Iris pigment epithelial cell (primary cell): ENCODE measurements at regions not wholly inside any gene's neighbourhood (a gene's known extent, or its start where the extent isn't known, plus 50 kb on each side); places are given as distances from the start of the nearest gene placed in this dataset.
"Not testable (repeated sequence)": the region's sequence is repeated elsewhere in the genome, so short reads cannot be mapped to it uniquely, and the experiment has no call there.

ENCODE experiments used
- DNase-seq: peaks from one replicate; pipeline ENCODE4 v3.0.0-alpha.2; 2011; ENCODE audit warnings: low read depth

DNA sequence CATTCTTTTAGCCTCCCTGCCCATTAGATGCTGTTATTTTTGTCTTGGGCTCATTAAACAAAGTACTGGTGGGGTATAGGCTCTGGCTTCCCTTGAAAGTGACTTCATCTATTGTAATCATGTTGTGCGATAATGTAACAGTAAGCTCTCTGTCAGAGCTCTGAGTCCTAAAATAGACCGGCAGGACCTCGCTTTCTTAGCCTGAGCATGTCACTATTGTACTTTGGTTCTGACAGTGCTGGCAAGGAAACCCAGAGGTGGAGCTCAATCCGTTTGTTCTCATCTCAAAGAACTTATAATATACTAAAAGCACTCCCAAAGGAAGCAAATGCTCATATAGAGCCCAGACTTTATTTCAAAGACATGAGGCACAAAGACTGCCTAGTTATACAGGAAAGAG lies 339.1 kb upstream of the CCNH start:
- no peak for DNase-seq

DNA sequence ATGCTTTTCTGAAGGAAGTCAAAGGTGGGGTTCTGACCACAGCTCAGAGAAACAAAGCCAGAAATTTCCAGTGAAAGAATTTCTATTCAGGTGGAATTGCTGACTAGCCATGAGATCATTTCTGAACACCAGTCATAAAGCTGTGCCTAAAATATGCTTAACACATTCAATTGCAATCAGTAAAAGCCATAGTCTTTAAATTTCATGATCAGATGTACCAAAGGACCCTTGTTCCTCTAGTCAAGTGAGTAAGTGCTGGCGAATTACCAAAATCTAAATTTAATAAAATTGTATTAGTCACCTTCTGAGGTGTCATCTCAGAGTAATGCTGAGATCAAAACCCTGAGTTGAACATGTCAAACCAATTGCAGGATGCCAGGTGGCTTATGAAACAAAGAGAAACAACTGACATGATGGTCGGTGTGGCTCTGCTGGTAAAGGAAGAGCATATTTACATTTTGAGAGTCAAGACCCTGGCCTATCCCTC lies 334.2 kb upstream of the CCNH start:
- peak; percentile 6 for DNase-seq

DNA sequence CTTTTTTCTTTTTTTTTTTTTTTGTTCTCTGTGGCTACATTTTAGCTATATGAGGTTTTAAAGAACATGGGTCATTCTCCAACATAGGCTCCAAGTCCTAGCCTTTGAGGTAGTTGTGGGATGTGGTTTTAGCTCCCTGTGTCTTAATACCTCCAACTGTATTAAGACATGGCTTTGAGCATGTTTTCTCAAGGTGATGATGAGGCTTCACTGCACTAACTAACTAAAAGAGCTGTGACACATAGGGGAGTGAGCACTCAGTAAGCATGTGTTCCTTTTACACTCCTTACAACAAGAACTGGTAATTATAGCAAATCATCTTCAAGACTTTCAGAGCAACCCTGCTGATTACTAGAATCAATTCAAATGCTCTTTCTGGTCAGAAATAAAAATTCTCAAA lies 333.6 kb upstream of the CCNH start:
- DNase-seq, result no peak

DNA sequence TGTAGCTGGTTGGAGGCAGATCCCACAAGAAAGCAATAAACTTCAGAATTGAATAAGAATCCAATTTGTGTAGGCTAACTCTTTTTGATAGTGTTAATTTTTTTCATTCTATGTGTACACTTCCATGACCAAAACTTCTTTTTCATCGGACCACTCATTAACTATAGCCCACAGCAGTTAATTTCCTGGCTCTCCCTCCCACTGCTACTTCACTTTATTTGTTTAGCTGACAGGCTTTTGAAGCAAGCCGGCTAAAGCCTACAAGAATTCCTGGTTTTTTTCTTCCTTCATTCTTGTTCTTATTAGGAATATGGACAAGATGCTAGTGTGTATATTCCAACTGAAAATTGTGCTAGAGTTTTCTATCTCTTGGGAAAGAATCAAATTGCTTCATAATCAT lies 329.2 kb upstream of the CCNH start:
- no peak for DNase-seq

DNA sequence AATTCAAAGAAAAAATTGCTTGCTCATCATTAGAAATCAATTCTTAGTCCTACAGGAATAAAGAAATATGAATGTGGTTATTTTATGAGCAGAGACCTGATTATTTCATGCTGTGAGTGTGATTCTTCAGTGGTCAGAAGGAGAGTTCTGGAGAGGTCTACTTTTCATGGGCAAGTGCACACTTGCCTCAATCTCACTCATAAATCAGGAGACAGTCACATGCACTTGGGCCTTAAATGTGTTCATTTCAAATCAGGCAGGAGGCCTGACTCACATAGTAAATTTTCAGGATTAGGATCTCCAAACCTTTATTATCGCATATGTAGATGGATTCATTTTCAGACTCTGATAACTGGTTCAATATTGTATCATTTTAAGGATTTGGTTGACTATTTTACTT lies 323.2 kb upstream of the CCNH start:
- no peak for DNase-seq

DNA sequence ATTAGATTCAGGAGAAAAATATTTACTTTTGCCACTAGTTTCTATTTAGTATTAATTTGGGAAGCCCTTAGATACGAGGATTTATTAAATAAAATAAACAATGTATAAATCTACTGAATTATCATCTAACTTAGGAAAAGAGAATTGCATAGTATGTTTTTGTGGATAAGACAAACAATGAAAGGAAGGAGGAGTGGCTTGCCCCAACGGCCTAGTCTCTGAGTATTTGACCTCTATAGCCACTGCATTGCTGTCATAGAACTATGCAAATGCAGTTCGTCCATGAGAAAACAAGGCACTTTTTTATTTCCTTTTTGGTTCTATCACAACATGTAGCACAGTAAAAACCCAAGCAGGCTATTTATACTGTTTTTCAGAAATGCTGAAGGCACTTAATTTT lies 321.2 kb upstream of the CCNH start:
- DNase-seq, result no peak

DNA sequence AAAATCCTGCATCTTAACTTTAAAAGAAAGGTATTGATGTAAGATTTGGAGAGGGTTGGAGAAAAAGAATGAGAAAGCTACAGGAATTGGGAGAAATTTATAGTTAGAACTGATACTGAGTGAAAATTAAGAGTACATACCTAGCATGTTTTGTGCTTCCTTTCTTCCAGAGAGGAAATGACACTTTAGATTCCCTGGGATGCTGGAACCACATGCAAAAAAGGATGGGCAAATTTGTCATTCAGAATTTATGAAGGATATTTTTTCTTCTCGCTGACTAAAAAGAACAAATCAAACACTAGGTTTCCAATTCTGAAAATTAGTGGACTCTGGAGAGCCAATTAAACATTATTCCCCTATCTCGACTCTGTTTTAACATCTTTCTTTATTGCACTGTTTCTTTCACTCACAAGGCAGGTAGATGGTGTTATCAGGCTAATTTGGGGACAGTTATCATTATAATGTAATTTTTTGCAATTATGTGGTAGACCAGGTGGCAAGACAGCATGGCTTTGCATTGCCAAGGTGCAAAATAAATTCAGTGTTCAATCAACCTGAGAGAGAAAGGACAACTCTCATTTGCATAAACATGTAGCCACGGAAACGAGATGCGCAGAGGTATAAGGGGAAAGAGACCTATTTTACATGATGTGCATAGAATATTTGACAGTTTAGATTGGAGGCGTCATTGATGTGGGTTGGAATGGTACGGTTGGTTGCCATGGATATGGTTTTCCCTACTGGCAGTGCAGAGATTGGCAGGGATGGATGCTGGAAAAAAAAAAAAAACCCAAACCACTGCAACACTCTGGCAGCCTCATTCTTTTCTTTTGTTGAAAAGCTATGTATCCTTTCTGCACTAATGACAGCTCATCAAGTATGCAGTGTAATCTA lies 320.4 kb upstream of the CCNH start:
- DNase-seq, result no peak

DNA sequence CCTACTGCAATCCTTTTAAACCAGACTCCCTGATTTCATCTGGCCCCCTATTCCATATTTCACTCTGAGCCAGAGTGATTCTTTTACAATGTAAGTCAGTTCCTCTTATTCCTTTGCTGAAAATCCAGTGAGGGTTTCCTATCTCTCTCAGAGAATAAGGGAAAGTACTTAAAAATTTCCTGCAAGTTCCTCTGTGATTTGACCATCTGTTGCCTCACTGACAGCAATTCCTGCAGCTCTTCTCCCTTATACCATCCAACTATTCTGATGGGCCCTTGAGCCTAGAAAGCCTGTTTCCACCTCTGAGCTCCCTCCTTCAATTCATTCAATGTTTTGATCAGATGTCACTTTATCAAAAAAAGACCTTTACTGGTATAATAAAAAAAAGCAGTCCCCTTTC lies 317.1 kb upstream of the CCNH start:
- DNase-seq, result no peak

DNA sequence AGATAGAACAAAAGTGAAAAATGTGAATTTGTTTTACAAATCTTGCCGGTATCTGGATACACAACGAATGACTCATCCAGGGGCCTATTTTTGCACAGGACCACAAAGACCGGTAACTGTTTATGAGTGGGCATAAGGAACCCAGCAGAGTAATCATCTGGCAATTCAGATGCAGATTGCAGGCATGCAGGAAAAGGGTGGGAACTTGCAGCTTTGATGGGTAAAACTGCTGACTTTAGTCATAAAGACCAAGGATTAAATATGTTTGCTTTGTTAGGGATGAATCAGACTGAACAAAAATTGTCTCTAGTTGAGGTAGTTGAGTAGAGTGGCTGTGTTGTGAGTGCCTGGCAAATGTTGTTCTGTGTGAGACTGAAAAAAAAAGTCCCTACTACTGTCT lies 309.6 kb upstream of the CCNH start:
- peak; percentile 32 for DNase-seq

DNA sequence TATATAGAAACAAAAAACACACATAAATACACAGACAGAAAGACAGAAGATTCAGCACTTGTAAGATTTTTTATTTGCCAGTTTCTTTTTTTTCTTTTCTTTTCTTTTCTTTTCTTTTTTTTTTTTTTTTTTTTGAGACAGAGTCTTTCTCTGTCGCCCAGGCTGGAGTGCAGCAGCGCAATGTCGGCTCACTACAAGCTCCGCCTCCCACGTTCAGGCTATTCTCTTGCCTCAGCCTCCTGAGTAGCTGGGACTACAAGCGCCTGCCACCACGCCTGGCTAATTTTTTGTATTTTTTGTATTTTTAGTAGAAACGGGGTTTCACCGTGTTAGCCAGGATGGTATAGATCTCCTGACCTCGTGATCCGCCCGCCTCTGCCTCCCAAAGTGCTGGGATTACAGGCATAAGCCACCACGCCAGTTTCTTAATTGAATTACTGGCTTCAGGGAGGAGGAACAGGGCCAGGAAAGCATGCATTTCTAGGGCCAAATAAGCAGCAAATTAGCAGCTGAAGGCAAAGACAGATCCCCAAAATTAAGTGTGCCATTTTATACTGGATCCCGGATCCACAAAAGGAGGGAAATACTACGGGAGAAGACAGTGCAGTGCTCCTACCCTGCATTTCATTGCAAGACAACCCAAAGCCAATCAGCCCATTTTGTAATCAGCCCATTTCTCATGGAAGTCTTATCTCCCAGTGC lies 305.6 kb upstream of the CCNH start:
- not testable (repeated sequence) for DNase-seq

DNA sequence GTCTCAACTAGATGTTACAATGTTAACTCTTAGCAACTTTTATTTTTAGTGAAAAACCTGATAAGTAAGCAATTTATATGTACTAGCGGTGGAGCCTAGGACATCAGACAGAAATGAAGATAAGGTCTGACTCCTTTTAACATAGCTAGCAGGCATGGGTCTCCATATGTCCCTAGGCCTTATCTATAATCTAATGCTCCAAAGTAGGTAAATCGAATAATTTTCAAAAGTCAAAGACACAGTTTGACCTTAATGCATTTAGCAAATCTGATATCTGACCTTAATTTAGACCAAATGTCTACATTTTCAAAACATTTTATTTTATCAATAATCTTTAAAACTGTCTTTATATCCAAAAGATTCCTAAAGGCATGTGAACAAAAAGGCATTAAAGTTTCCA lies 305.0 kb upstream of the CCNH start:
- no peak for DNase-seq

DNA sequence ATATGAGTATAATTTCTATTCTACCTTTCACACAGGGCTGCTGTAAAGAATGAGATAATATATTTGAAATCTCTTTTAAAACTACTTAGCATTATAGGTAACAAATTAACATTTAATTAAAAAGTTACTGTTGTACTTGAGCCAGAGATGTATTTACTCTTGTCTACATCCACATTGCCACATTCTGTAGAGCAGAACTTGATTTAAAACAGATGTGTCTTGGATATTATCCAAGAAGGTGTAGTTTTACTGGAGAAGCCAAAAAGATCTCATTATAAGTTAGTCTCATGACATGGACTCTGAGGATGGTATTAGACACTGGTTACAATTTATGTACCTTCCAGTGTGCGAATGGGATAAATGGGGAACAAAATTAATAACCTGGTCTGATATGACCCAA lies 293.1 kb upstream of the CCNH start:
- DNase-seq, result peak; percentile 7

DNA sequence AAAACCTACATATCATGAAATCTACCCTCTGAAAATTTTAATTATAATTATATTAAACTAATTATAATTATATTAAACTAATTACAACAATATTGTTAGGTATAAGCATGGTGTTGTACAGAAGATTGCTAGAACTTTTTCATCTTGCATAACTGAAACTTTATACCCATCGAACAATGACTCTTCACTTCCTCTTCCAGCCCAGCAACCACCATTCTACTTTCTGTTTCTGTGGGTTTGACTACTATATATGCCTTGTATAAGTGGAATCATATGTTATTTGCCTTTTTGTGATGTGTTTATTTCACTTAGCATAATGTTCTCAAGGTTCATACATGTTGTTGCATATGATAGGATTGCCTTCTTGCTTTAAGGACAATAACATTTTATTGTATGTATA lies 274.2 kb upstream of the CCNH start:
- no peak for DNase-seq

DNA sequence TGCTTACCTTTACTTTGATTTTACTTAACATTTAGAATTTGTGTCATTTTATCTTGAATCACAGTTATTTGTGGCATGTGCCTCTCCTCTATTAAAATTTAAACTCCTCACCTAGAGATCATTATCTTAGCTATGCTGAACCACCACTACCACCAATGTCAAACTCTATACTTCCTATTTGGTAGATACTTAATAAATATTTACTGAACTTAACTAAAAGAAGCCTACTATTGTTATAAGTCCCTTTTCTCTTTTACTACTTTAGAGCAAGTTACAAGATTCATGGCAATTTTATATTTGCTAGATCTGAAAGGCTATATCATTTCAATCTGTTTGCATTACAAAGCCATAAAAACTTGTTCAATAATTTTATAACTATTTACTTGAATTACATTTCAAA lies 273.3 kb upstream of the CCNH start:
- no peak for DNase-seq

DNA sequence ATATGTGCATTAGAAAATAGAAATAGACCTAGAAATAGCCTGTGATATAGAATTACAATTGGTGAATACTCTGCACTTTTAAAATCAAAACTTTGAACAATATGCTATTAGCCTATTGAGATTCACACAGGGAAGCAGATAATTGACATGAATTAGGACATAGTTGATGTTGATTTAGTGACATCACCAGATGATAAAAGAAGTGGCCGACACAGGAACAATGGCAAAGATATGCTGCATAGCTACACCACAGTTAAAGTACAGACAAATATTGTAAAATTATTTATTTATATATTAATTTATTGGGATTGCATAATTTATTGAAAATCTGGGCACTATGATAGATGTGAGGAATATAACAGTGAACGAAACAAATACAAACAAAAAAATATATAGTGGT lies 261.5 kb upstream of the CCNH start:
- no peak for DNase-seq

DNA sequence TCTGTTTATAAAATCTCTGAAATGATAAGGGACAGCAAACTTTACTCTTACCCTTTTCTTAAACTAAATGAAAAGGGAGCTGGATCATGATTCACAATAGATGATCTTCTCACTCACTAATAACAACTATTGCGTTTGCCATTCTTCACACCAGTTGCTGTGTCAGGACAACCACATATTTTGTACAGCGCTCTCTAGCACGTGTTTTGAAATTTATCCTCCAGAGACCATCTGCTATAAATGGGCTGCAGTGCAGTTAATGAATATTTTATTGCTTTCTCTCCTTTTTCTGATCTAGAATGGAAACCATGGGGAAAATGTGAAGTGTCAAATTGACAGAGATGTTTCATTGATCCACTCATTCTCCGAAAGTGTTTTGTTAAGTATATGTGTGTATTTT lies 258.4 kb upstream of the CCNH start:
- no peak for DNase-seq

DNA sequence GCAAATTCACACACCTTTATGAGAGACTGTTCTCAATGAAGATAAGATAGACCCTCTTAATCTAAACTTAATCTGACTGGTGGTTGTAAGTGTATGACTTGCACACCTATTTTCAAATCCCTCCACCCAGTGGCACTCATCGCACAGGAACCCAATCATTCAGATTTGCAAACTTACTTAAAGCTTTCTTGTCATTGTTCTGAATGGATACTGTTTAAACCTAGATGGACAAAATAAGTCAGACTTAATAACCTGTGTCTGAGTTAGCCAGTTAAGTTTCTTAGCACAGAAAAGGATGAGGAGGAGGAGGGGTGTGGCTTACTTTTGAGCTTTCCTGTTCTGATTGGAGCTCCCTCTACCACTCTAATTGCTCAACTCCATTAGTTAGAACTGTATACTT lies 252.4 kb upstream of the CCNH start:
- DNase-seq, result no peak

DNA sequence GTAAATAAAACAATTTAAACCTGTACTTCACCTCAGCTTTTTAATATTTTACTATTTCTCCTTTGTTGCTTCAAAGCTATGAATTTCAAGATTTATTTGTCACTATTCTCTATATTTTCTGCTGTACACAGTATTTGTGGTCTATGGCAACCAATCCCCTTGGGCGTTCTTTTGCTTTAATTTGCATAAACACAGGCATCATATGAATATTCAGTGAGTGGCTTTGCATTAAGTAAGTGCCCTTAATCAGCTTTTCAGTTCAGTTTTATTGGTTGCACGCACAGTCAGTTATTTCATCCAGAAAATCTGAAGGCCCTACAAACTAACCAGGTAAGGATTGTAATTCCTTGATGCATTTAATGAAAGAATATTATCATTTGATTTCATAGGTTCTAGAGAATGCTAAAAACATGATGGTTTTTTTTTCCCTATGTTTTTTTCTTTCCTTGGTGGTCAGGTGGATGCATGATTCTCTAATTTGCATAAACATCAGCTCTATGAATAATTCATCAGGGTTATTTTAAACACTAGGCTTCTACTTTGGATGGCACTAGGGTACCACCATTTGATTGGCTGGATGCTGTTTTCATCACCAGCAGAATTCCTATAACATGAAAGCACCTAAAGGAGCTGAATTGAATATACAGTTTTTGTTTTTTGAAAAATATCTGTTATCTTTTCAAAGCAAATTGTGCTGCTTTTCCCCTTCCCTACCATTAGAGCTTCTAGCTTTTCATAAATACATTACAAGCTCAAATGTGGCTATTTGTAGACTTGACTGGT lies 249.2 kb upstream of the CCNH start:
- DNase-seq, result no peak

DNA sequence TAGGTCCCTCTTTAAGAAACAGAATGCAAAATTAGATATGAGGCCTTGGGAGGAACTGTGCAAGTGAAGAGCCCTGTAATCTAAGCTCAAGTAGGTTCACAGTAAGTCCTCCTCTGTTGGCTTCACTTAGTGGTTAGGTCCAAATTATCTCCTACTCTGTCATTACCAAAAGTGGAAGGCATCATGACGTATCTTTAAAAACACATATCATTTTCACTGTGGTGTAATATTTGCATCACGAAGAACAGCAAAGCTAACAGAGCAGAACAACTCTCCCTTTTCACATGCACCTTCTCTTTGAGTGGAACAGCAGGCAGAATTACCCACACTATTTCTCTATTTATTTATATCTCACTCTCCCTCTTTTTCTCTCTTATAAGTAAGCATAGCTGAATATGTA lies 240.5 kb upstream of the CCNH start:
- DNase-seq, result no peak

DNA sequence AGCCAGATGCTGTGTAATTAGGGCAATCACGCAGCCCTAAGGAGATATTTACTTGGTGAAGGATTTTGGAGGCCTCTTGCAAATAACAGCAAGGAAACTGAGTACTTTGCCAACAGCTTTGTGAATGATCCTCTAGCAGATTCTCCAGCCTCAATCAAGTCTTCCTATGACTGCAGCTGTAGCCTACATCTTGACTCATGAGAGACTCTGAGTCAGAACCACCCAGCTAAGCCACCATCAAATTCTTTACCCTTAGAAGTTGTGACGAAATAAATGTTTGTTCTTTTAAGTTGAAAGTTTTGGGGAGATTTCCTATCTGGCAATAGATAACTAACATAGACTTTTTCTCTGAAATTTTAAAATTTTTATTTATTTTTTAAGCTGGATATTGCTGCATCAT lies 237.6 kb upstream of the CCNH start:
- peak; percentile 25 for DNase-seq

DNA sequence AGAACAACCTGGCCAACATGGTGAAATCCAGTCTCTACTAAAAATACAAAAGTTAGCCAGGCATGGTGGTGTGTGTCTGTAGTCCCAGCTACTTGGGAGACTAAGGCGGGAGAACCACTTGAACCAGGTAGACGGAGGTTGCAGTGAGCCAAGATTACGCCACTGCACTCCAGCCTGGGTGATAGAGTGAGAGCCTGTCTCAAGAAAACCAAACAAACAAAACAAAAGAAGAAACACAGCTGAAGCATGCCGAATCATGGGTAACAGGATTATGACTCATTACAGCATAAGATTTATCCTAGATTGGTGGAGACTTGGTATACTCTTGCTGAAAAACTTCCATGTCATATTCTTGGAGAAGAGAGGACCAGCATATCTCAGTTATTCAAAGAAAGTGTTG lies 236.7 kb upstream of the CCNH start:
- DNase-seq, result peak; percentile 6

DNA sequence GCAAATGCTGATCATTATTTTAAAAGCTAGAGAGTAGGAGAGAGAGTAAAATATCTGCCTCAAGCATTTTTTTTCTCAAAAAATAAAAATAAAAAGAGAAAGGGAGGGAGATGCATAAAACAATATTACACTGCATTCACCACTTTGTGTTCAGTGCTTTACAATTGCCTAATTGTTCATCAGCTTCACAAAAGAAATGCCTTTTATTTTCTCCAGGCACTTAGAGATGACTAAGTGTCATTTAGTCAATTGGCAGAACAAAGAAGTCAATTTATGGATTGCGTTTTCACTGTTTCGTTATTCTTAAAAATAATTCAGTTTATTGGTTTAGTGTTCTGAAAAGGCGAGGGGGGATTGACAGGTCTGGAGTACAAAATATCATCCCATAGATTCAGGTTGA lies 232.5 kb upstream of the CCNH start:
- no peak for DNase-seq

DNA sequence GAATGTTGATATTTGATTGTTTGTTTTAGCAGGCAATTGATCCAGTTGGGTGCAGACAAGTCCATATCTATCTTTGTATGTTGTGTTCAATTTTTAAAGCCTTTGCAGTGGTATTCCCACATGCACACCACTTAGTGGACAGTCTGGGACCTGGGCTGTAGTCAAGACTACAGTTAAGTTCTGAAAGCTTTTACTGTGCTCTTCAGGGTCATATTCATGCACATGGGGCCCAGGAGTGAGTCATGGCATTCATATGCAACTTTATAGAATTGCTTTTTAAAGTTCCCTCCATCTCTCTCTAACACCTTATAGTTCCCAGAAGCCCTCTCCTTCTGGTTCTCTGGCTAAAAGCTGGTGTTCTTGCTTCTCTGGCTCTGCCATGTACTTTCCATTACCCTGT lies 228.2 kb upstream of the CCNH start:
- no peak for DNase-seq
